ENCODE measurements at regions not wholly inside any gene's neighbourhood (a gene's known extent, or its start where the extent isn't known, plus 50 kb on each side); places are given as distances from the start of the nearest gene placed in this dataset.

- Histone ChIP-seq H3K4me1 (ENCODE audit: insufficient read depth, low read length, poor library complexity, severe bottlenecking) (peaks cover 6% of the 10 kb centered on the region), H3K9me2 (ENCODE audit: insufficient read depth, low read length) (no peaks in the 10 kb centered on the region), H3K4me3 (ENCODE audit: low read depth, low read length, poor library complexity, severe bottlenecking) (no peak overlapping the region), H3K4me2 (ENCODE audit: low read length) (no peak overlapping the region), H4K20me1 (ENCODE audit: insufficient read depth, low read length) (no peaks in the 10 kb centered on the region), H3K9me3 (ENCODE audit: low read length) (no peaks in the 10 kb centered on the region), H2AFZ (ENCODE audit: low read length) (no peak overlapping the region), H3K27ac (ENCODE audit: low read depth, low read length, poor library complexity, severe bottlenecking) (no peak overlapping the region), H3K36me3 (ENCODE audit: insufficient read depth, low read length) (peaks cover 26% of the 10 kb centered on the region), H3K79me2 (ENCODE audit: insufficient read depth, low read depth, low read length) (no peaks in the 10 kb centered on the region)
- TF ChIP-seq CTCF (conservative IDR thresholded peaks at IDR 0.05; ENCODE audit: low read length) (0 out of 2 replicates have a peak, but pooled peaks have one; percentile 14), EZH2phosphoT487 (IDR thresholded peaks at IDR 0.05; ENCODE audit: borderline replicate concordance, low read depth, low read length) (no peak)
- no peak for DNase-seq (ENCODE audit: low spot score)
- intact Hi-C loops (cut with micrococcal nuclease; ENCODE audit: unreplicated experiment), result no loop called here
- ChIA-PET POLR2A (interaction anchor here (0.6 to 1.2 kb wide), 5 partner anchors 11 to 68 kb away, joined by 3 to 6 read pairs (median 3); no protein-coding TSS in a partner anchor), CTCF (ENCODE audit: unreplicated experiment) (no interaction called here)
- BruUV-seq (replicated peaks), result no TSS peak
Observed at GRCh38 chr3:182364323-182364722, 429.0 kb upstream of the ATP11B start.

GRCh38 chr3:182364723-182365650, 428.3 kb upstream of the ATP11B start:
- intact Hi-C loops (cut with micrococcal nuclease; ENCODE audit: unreplicated experiment), result no loop called here
- H3K4me3 ChIP-seq (ENCODE audit: low read depth, low read length, poor library complexity, severe bottlenecking), result no peak overlapping the region
- no peaks in the 10 kb centered on the region for H3K9me2 ChIP-seq (ENCODE audit: insufficient read depth, low read length)
- H3K4me1 ChIP-seq (ENCODE audit: insufficient read depth, low read length, poor library complexity, severe bottlenecking), result peaks cover 6% of the 10 kb centered on the region
- H3K79me2 ChIP-seq (ENCODE audit: insufficient read depth, low read depth, low read length), result no peaks in the 10 kb centered on the region
- BruUV-seq (replicated peaks), result no TSS peak
- no peaks in the 10 kb centered on the region for H4K20me1 ChIP-seq (ENCODE audit: insufficient read depth, low read length)
- POLR2A ChIA-PET, result interaction anchor here (0.6 to 0.7 kb wide), 2 partner anchors 16 to 67 kb away, joined by 3 read pairs; no protein-coding TSS in a partner anchor
- CTCF ChIA-PET (ENCODE audit: unreplicated experiment), result no interaction called here
- no peak for TF ChIP-seq CTCF (conservative IDR thresholded peaks at IDR 0.05; ENCODE audit: low read length)
- TF ChIP-seq EZH2phosphoT487 (IDR thresholded peaks at IDR 0.05; ENCODE audit: borderline replicate concordance, low read depth, low read length), result no peak
- no peak overlapping the region for H2AFZ ChIP-seq (ENCODE audit: low read length)
- peaks cover 30% of the 10 kb centered on the region for H3K36me3 ChIP-seq (ENCODE audit: insufficient read depth, low read length)
- H3K27ac ChIP-seq (ENCODE audit: low read depth, low read length, poor library complexity, severe bottlenecking), result no peak overlapping the region
- no peak for DNase-seq (ENCODE audit: low spot score)
- H3K9me3 ChIP-seq (ENCODE audit: low read length), result no peaks in the 10 kb centered on the region
- no peak overlapping the region for H3K4me2 ChIP-seq (ENCODE audit: low read length)

- Histone ChIP-seq H3K36me3 (ENCODE audit: insufficient read depth, low read length) (peaks cover 34% of the 10 kb centered on the region), H4K20me1 (ENCODE audit: insufficient read depth, low read length) (no peaks in the 10 kb centered on the region), H3K27ac (ENCODE audit: low read depth, low read length, poor library complexity, severe bottlenecking) (no peak overlapping the region), H3K4me2 (ENCODE audit: low read length) (no peak overlapping the region), H3K4me3 (ENCODE audit: low read depth, low read length, poor library complexity, severe bottlenecking) (no peak overlapping the region), H3K4me1 (ENCODE audit: insufficient read depth, low read length, poor library complexity, severe bottlenecking) (peaks cover 15% of the 10 kb centered on the region), H2AFZ (ENCODE audit: low read length) (no peak overlapping the region), H3K9me2 (ENCODE audit: insufficient read depth, low read length) (no peaks in the 10 kb centered on the region), H3K79me2 (ENCODE audit: insufficient read depth, low read depth, low read length) (no peaks in the 10 kb centered on the region), H3K9me3 (ENCODE audit: low read length) (no peaks in the 10 kb centered on the region)
- POLR2A ChIA-PET, result interaction anchor here (0.6 to 1.0 kb wide), 2 partner anchors 9 to 47 kb away, joined by 3 read pairs; no protein-coding TSS in a partner anchor
- DNase-seq (ENCODE audit: low spot score), result no peak
- intact Hi-C loops (cut with micrococcal nuclease; ENCODE audit: unreplicated experiment), result no loop called here
- CTCF ChIA-PET (ENCODE audit: unreplicated experiment), result no interaction called here
- TF ChIP-seq CTCF (conservative IDR thresholded peaks at IDR 0.05; ENCODE audit: low read length) (no peak), EZH2phosphoT487 (IDR thresholded peaks at IDR 0.05; ENCODE audit: borderline replicate concordance, low read depth, low read length) (no peak)
- BruUV-seq (replicated peaks), result no TSS peak
Observed at GRCh38 chr3:182366746-182367145, 426.6 kb upstream of the ATP11B start.
